ENCODE measurements at regions not wholly inside any gene's neighbourhood (a gene's known extent, or its start where the extent isn't known, plus 50 kb on each side); places are given as distances from the start of the nearest gene placed in this dataset.

GRCh38 chr10:44723619-44724325 is 187.4 kb upstream of the TMEM72 start:
- Histone ChIP-seq H2BK5ac (ENCODE audit: low read depth, low read length, poor library complexity, severe bottlenecking) (no peak overlapping the region), H3K4me1 (ENCODE audit: control insufficient read depth, insufficient read depth, low read depth, low read length) (peaks cover 5% of the 10 kb centered on the region), H3K9ac (ENCODE audit: low read length) (peak overlapping the region; percentile 20), H3K79me1 (replicated peaks; ENCODE audit: low read length, poor library complexity, severe bottlenecking) (no peaks in the 10 kb centered on the region), H3K4me3 (ENCODE audit: insufficient read depth in 1 of 2, low read depth in 1 of 2, low read length in 2 of 2) (peak overlapping the region in 1 of 2 experiments; percentile 4), H2AFZ (ENCODE audit: low read depth, low read length) (no peak overlapping the region), H3K27ac (ENCODE audit: low read length, poor library complexity, severe bottlenecking) (peak overlapping the region; percentile 45), H3K4ac (ENCODE audit: low read depth in 1 of 2, low read length in 2 of 2) (no peak overlapping the region), H2BK120ac (ENCODE audit: low read depth, low read length) (no peak overlapping the region), H4K8ac (ENCODE audit: low read length) (no peak overlapping the region), H3K14ac (ENCODE audit: low read length in 2 of 2) (no peak overlapping the region), H3K23ac (ENCODE audit: low read length in 2 of 2) (no peak overlapping the region), H3K18ac (ENCODE audit: low read depth in 1 of 2, low read length in 2 of 2) (no peak overlapping the region), H3K36me3 (ENCODE audit: control insufficient read depth in 1 of 2, insufficient read depth in 2 of 2, low read depth in 1 of 2, low read length in 2 of 2) (no peaks in the 10 kb centered on the region), H3K9me3 (ENCODE audit: control insufficient read depth, low read length) (peaks cover 4% of the 10 kb centered on the region), H2BK12ac (ENCODE audit: low read length in 2 of 2) (no peak overlapping the region), H3K27me3 (ENCODE audit: control insufficient read depth in 1 of 2, insufficient read depth in 1 of 2, low read length in 2 of 2) (no peaks in the 10 kb centered on the region), H2BK15ac (ENCODE audit: low read depth, poor library complexity, severe bottlenecking) (no peak overlapping the region), H2AK5ac (ENCODE audit: low read length, severe bottlenecking) (no peak overlapping the region), H4K91ac (ENCODE audit: low read length) (no peak overlapping the region), H3K4me2 (ENCODE audit: low read length, poor library complexity, severe bottlenecking) (no peak overlapping the region)
- WGBS, result 78% methylated on average over 6 of the region's 7 CpGs
- no peak for DNase-seq

GRCh38 chr10:44724415-44725174 is 186.5 kb upstream of the TMEM72 start:
- Histone ChIP-seq H4K8ac (ENCODE audit: low read length) (no peak overlapping the region), H3K4ac (ENCODE audit: low read depth in 1 of 2, low read length in 2 of 2) (no peak overlapping the region), H4K91ac (ENCODE audit: low read length) (no peak overlapping the region), H3K23ac (ENCODE audit: low read length in 2 of 2) (no peak overlapping the region), H2AFZ (ENCODE audit: low read depth, low read length) (no peak overlapping the region), H2BK12ac (ENCODE audit: low read length in 2 of 2) (no peak overlapping the region), H2BK5ac (ENCODE audit: low read depth, low read length, poor library complexity, severe bottlenecking) (no peak overlapping the region), H3K9ac (ENCODE audit: low read length) (peak overlapping the region; percentile 68), H3K4me3 (ENCODE audit: insufficient read depth in 1 of 2, low read depth in 1 of 2, low read length in 2 of 2) (peak overlapping the region in 1 of 2 experiments; percentile 7), H2AK5ac (ENCODE audit: low read length, severe bottlenecking) (no peak overlapping the region), H3K14ac (ENCODE audit: low read length in 2 of 2) (no peak overlapping the region), H3K4me1 (ENCODE audit: control insufficient read depth, insufficient read depth, low read depth, low read length) (peaks cover 5% of the 10 kb centered on the region), H2BK15ac (ENCODE audit: low read depth, poor library complexity, severe bottlenecking) (no peak overlapping the region), H3K27me3 (ENCODE audit: control insufficient read depth in 1 of 2, insufficient read depth in 1 of 2, low read length in 2 of 2) (no peaks in the 10 kb centered on the region), H3K18ac (ENCODE audit: low read depth in 1 of 2, low read length in 2 of 2) (no peak overlapping the region), H2BK120ac (ENCODE audit: low read depth, low read length) (no peak overlapping the region), H3K79me1 (replicated peaks; ENCODE audit: low read length, poor library complexity, severe bottlenecking) (no peaks in the 10 kb centered on the region), H3K27ac (ENCODE audit: low read length, poor library complexity, severe bottlenecking) (no peak overlapping the region), H3K4me2 (ENCODE audit: low read length, poor library complexity, severe bottlenecking) (no peak overlapping the region), H3K9me3 (ENCODE audit: control insufficient read depth, low read length) (peaks cover 4% of the 10 kb centered on the region), H3K36me3 (ENCODE audit: control insufficient read depth in 1 of 2, insufficient read depth in 2 of 2, low read depth in 1 of 2, low read length in 2 of 2) (no peaks in the 10 kb centered on the region)
- peak; percentile 20 for DNase-seq
- 88% methylated on average over 4 of the region's 6 CpGs for WGBS

GRCh38 chr10:44725404-44725803 is 185.7 kb upstream of the TMEM72 start:
- Histone ChIP-seq H3K4ac (ENCODE audit: low read depth in 1 of 2, low read length in 2 of 2) (no peak overlapping the region), H3K36me3 (ENCODE audit: control insufficient read depth in 1 of 2, insufficient read depth in 2 of 2, low read depth in 1 of 2, low read length in 2 of 2) (no peaks in the 10 kb centered on the region), H4K8ac (ENCODE audit: low read length) (no peak overlapping the region), H2AK5ac (ENCODE audit: low read length, severe bottlenecking) (no peak overlapping the region), H2BK12ac (ENCODE audit: low read length in 2 of 2) (no peak overlapping the region), H4K91ac (ENCODE audit: low read length) (no peak overlapping the region), H3K14ac (ENCODE audit: low read length in 2 of 2) (no peak overlapping the region), H2AFZ (ENCODE audit: low read depth, low read length) (no peak overlapping the region), H3K27ac (ENCODE audit: low read length, poor library complexity, severe bottlenecking) (no peak overlapping the region), H3K4me1 (ENCODE audit: control insufficient read depth, insufficient read depth, low read depth, low read length) (peaks cover 5% of the 10 kb centered on the region), H3K4me3 (ENCODE audit: insufficient read depth in 1 of 2, low read depth in 1 of 2, low read length in 2 of 2) (no peak overlapping the region), H3K9ac (ENCODE audit: low read length) (peak overlapping the region; percentile 68), H3K18ac (ENCODE audit: low read depth in 1 of 2, low read length in 2 of 2) (no peak overlapping the region), H3K9me3 (ENCODE audit: control insufficient read depth, low read length) (peaks cover 4% of the 10 kb centered on the region), H2BK5ac (ENCODE audit: low read depth, low read length, poor library complexity, severe bottlenecking) (no peak overlapping the region), H3K79me1 (replicated peaks; ENCODE audit: low read length, poor library complexity, severe bottlenecking) (no peaks in the 10 kb centered on the region), H3K27me3 (ENCODE audit: control insufficient read depth in 1 of 2, insufficient read depth in 1 of 2, low read length in 2 of 2) (no peaks in the 10 kb centered on the region), H2BK15ac (ENCODE audit: low read depth, poor library complexity, severe bottlenecking) (no peak overlapping the region), H2BK120ac (ENCODE audit: low read depth, low read length) (no peak overlapping the region), H3K4me2 (ENCODE audit: low read length, poor library complexity, severe bottlenecking) (no peak overlapping the region), H3K23ac (ENCODE audit: low read length in 2 of 2) (no peak overlapping the region)
- peak; percentile 5 for DNase-seq
- no CpG with 5 or more reads among the region's 2 CpGs for WGBS

GRCh38 chr10:44731283-44731682 is 179.9 kb upstream of the TMEM72 start:
- H3K18ac ChIP-seq (ENCODE audit: low read depth in 1 of 2, low read length in 2 of 2), result no peak overlapping the region
- H3K79me1 ChIP-seq (replicated peaks; ENCODE audit: low read length, poor library complexity, severe bottlenecking), result no peaks in the 10 kb centered on the region
- no peak overlapping the region for H3K4me3 ChIP-seq (ENCODE audit: insufficient read depth in 1 of 2, low read depth in 1 of 2, low read length in 2 of 2)
- no peak overlapping the region for H2BK12ac ChIP-seq (ENCODE audit: low read length in 2 of 2)
- H3K4ac ChIP-seq (ENCODE audit: low read depth in 1 of 2, low read length in 2 of 2), result no peak overlapping the region
- no peaks in the 10 kb centered on the region for H3K36me3 ChIP-seq (ENCODE audit: control insufficient read depth in 1 of 2, insufficient read depth in 2 of 2, low read depth in 1 of 2, low read length in 2 of 2)
- H4K91ac ChIP-seq (ENCODE audit: low read length), result no peak overlapping the region
- DNase-seq, result peak; percentile 6
- H4K8ac ChIP-seq (ENCODE audit: low read length), result no peak overlapping the region
- H2AFZ ChIP-seq (ENCODE audit: low read depth, low read length), result no peak overlapping the region
- H3K9me3 ChIP-seq (ENCODE audit: control insufficient read depth, low read length), result peaks cover 4% of the 10 kb centered on the region
- no peak overlapping the region for H2AK5ac ChIP-seq (ENCODE audit: low read length, severe bottlenecking)
- H3K23ac ChIP-seq (ENCODE audit: low read length in 2 of 2), result no peak overlapping the region
- H2BK120ac ChIP-seq (ENCODE audit: low read depth, low read length), result no peak overlapping the region
- no peak overlapping the region for H3K27ac ChIP-seq (ENCODE audit: low read length, poor library complexity, severe bottlenecking)
- no peak overlapping the region for H3K4me2 ChIP-seq (ENCODE audit: low read length, poor library complexity, severe bottlenecking)
- no peak overlapping the region for H3K14ac ChIP-seq (ENCODE audit: low read length in 2 of 2)
- H2BK5ac ChIP-seq (ENCODE audit: low read depth, low read length, poor library complexity, severe bottlenecking), result no peak overlapping the region
- no peaks in the 10 kb centered on the region for H3K4me1 ChIP-seq (ENCODE audit: control insufficient read depth, insufficient read depth, low read depth, low read length)
- H2BK15ac ChIP-seq (ENCODE audit: low read depth, poor library complexity, severe bottlenecking), result no peak overlapping the region
- no peak overlapping the region for H3K9ac ChIP-seq (ENCODE audit: low read length)
- 80% methylated on average over 2 of the region's 2 CpGs for WGBS
- H3K27me3 ChIP-seq (ENCODE audit: control insufficient read depth in 1 of 2, insufficient read depth in 1 of 2, low read length in 2 of 2), result no peaks in the 10 kb centered on the region

Data from mesenchymal stem cell (in vitro differentiated cells and primary cell).